ENCODE measurements at regions not wholly inside any gene's neighbourhood (a gene's known extent, or its start where the extent isn't known, plus 50 kb on each side); places are given as distances from the start of the nearest gene placed in this dataset.

- DNase-seq (ENCODE audit: low read depth in 4 of 4, low spot score in 3 of 4): no peak
Observed at GRCh38 chr21:35338881-35339632, 290.0 kb upstream of the RUNX1 start.

- no peak for DNase-seq (ENCODE audit: low read depth in 4 of 4, low spot score in 3 of 4)
Observed at GRCh38 chr21:35338281-35338680, 289.2 kb upstream of the RUNX1 start.

GRCh38 chr21:35337573-35337972, 288.5 kb upstream of the RUNX1 start:
- DNase-seq (ENCODE audit: low read depth in 4 of 4, low spot score in 3 of 4): no peak

DNA sequence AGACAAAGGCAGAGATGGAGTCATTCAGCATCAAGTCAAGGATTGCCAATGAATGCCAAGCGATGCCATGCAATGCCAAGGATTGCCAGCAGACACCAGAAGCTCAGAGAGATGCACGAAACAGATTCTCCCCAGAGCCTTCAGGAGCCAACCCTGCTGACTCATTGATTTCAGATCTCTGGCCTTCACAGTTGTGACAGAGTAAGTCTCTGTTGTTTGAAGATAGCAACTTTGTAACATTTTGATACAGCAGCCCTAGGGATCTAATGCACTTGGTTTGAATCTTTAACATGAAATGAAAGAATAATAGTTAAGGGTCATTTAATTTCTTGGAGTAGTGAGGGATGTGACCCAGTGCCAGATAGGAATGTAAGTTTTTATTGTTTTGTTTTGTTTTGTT, 287.4 kb upstream of the RUNX1 start:
- DNase-seq (ENCODE audit: low read depth in 4 of 4, low spot score in 3 of 4): no peak

DNA sequence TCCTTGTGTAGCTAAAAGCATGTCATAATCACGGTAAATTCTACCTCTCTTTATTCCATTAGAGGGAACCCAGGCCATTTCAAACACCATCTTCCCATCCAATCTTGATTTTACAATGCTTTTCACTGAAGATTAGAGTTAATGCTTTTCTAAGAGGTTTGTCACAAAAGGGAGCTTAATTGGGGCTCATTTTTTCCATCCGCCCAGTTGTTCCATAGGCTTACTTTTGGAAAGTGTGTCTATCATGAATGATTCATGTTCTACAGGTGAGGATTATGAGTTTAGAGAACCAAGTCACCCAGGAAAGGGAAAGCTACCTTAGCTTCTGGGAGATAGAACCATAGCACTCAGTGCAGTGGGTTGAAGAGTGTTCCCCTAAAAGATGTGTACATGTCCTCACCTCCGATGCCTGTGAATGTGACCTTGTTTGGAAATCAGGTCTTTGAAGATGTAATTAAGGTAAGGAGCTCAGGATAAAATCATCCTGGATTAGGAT, 286.9 kb upstream of the RUNX1 start:
- DNase-seq (ENCODE audit: low read depth in 4 of 4, low spot score in 3 of 4): no peak

- DNase-seq (ENCODE audit: low read depth in 4 of 4, low spot score in 3 of 4): no peak
Observed at GRCh38 chr21:35333831-35334618, 284.9 kb upstream of the RUNX1 start.

GRCh38 chr21:35332841-35333426, 283.8 kb upstream of the RUNX1 start:
- DNase-seq (ENCODE audit: low read depth in 4 of 4, low spot score in 3 of 4): no peak

DNA sequence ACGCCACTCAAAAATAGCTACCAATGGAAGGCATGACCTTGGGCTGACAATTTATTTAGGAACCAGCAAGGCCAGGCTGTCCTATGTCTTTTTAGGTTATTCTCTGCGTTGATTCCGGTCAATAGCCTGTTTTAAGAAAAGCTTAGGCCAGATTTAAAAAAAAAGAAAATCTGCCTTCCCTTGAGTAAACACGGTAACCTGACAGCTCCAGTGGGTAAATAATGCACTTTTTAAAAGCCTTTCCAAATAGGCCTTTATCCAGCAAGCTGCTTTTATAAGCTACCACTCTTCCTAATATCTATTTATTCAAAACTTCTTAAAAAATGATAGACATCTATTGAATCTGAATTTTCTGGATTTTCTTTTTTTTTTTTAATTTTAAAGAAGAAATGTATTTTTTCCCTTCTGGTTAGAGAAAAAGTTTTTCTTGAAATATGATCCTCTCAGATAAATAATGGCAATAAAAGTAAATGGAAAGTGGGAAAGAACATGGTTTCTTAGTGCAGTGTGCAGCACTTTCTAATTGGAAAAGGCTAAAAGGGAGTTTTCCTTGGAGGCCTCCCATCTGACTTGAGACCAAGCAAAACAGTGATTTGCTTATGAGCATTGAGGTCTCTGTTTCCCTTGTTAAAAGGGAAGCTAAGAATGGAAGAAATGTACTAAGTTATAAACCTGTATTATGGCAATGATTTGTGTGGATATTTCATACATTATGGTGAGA, 281.0 kb upstream of the RUNX1 start:
- peak in 3 of 4 donors; percentile 22 to 45 (median 38) for DNase-seq (ENCODE audit: low read depth in 4 of 4, low spot score in 3 of 4)

- DNase-seq (ENCODE audit: low read depth in 4 of 4, low spot score in 3 of 4): no peak
Observed at GRCh38 chr21:35328856-35329455, 279.9 kb upstream of the RUNX1 start.

- DNase-seq (ENCODE audit: low read depth in 4 of 4, low spot score in 3 of 4): no peak
Observed at GRCh38 chr21:35326677-35327076, 277.6 kb upstream of the RUNX1 start.

DNA sequence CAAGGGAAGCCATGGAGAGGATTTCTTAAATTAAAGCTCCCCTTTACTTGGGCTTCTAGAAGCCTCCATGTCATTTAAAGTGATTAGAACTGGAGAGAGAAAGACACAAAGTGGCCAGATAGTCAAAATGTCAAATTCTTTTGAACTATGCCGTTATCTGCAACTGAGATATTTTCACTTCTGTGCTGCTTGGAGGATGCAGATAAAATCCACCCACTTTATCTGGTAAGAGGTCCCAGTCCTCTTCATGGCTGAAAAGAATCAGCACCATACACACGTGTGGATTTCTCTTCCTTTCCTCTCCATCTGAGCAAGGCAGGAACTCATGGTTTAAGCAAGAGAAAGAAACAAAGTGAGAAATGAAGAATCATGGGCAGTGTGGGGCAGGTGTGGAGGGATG, 276.9 kb upstream of the RUNX1 start:
- DNase-seq (ENCODE audit: low read depth in 4 of 4, low spot score in 3 of 4): no peak

GRCh38 chr21:35324372-35325220, 275.5 kb upstream of the RUNX1 start:
- no peak for DNase-seq (ENCODE audit: low read depth in 4 of 4, low spot score in 3 of 4)

DNA sequence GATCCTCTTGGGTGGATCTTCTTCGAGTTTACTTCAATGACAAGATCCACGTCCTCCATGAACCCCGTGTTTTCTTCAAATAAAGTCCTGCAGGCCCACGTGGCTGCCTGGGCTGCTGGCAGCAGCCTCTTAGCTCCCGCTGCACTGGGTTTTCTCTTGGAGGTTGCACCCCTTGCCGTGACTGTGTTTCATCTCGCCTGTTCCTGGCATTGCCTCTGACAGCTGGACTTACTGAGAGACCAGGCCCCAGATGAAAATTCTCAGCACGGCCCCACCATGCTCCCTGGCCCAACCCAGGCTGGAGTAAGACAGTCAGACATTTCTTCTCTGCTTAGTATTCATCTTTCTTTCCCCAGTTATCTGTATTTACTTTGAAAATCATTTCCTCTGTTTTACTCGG, 274.8 kb upstream of the RUNX1 start:
- no peak for DNase-seq (ENCODE audit: low read depth in 4 of 4, low spot score in 3 of 4)

DNA sequence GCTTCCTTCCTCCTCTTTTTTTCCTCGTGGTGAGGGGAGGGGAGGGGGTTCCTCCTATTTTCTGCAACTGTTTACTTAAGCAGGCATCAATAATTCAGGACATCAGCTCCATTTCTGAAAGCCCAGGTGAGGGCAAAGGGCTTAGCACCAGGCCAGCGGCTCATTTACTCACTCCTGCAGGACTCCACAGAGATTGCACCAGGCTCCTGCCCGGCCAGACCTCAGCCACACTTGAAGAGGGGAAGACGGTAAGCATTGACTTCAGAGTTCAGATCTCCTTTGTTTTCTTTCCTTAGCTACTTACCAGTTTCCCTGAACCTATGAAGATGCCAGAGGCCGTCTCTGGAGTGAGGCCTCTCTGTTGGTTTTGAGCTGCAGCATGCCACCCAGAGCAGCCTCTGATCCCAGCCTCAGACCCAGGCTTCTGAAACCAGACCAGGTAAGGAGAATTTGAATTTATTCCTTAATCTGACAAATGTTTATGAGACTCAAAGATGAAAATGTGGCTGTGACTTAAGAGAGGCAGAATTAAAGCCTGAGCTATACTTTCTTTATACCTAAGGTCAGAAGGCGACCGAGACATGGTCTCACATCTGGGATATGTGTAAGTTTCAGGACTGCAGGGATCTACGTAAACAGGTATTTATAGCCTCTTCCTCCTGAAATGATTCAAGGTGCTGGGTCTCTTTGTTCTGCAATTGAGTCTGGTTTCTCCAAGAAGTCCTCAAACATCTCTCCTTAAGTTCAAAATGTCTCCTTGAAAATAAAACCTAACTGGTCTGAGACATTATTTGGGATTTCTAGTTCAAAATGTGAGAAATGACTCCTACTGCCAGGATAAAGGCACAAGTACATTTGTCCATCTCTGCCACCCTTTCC, 272.5 kb upstream of the RUNX1 start:
- no peak for DNase-seq (ENCODE audit: low read depth in 4 of 4, low spot score in 3 of 4)

DNA sequence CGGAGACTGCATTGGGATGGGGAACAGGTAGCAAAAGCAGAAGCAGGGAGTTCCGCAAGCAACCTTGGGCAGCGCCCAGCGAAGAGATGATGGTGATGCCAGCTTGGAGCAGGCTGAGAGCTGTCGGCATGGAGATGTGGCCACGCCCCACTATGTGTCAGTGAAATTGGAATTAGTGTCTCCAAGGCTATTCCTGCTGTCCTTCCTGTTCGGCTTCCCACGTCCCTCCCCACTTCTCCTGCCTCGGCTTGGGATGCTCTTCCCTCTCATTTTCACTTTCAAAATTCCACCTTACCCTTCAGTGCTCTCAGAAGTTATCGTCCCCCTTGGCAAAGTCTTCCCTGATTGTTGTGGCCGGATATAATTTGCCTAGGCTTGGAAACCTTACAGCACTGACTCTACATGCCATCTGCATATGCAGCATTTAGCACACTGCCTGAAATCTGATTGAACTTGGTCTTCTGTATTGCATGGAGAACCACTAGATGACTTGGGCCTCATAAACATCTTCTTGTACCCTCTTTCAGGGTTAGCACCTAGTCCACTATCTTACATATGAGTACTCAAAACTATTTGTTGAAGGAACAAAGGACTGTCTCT, 270.7 kb upstream of the RUNX1 start:
- no peak for DNase-seq (ENCODE audit: low read depth in 4 of 4, low spot score in 3 of 4)

DNA sequence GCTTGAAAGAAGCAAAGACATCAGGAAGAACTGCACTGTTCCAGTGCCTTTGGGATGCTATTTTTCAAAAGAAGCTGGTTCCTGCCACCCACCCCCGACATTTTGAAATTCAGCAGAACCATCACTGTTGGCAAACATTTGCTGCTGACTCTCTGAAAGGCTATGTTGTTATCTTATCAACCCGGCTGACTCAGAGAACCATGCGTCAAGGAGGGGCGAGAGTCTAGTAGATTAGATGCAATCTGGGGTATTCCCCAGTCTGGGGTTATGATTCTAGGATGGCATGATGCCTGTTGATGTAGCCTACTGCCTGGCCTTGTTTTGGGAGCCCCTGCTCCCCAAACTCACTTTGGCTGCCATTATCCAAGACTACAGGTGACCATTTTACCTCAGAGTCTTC, 267.8 kb upstream of the RUNX1 start:
- DNase-seq (ENCODE audit: low read depth in 4 of 4, low spot score in 3 of 4): no peak

DNA sequence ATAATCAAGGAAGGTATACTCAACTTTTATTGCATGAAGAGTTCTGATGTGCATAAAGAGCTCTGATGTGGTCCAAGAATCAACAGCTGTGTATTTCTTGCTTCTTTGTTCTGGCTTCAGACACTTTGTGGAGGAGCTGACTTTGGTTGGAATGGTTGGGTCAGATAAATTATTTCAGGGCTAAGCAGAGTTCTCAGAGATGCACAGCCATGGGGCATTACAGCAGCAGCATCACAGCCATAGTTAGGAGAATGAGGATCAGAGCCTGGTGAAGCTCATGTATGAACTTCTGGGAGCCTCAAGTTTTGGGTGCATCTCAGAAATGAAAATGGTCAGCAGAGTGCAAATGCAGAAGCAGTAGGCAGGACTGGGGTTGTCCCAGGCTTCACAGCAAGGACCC, 267.4 kb upstream of the RUNX1 start:
- DNase-seq (ENCODE audit: low read depth in 4 of 4, low spot score in 3 of 4): no peak

DNA sequence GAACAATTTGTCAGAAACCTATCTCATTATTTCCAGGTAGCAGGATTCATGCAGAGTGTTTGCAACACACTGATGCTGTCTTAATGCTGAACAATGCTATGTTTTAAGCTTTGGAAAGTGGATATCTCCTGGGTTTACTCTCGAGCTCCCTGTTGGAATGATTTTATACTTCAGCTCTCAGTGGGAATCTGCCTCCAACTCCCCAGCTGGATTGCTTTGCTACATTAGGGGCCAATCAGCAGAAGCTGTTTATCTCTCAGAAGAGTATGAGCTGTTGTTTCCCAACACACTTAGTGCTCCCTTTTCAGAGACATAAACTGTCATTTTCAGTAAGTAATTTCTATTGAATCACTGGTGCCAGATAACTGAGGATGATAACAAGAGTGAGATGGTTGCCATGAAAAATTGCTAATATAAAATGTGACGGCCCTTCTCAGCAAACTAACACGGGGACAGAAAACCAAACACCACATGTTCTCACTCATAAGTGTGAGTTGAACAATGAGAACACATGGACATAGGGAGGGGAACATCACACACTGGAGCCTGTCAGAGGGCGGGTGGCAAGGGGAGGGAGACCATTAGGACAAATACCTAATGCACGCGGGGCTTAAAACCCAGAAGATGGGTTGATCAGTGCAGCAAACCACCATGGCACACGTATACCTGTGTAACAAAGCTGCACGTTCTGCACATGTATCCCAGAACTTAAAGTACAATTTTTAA, 265.9 kb upstream of the RUNX1 start:
- DNase-seq (ENCODE audit: low read depth in 4 of 4, low spot score in 3 of 4): no peak

All from left renal pelvis (tissue), 4 donors.